Natural killer cell (primary cell): ENCODE measurements at regions not wholly inside any gene's neighbourhood (a gene's known extent, or its start where the extent isn't known, plus 50 kb on each side); places are given as distances from the start of the nearest gene placed in this dataset.

Experiments
- ATAC-seq, 3 donors: fragments of 150-1000 bp in 2 of 3; fragments of 200-7000 bp in 1 of 3; cut with Tn5 transposase; 1 replicate in 1 of 3; 2 replicates in 2 of 3; pipeline ENCODE4 v1.10.0; 2021; ENCODE audit warnings: mild to moderate bottlenecking in 2 of 3, moderate library complexity in 2 of 3
- DNase-seq, 2 donors: peaks; one replicate each; pipeline versions ENCODE4 v3.0.0 to v3.0.0-alpha.2; 2013 to 2021; ENCODE audit warnings: mixed read lengths in 1 of 2
- H3K27ac ChIP-seq: one replicate; pipeline ENCODE4 v1.5.1; 2013; ENCODE audit warnings: mild to moderate bottlenecking, low read length
- H3K27me3 ChIP-seq: one replicate; pipeline ENCODE4 v1.6.1; 2013; ENCODE audit warnings: low read length; ENCODE audit not compliant: control insufficient read depth, insufficient read depth
- H3K36me3 ChIP-seq: one replicate; pipeline ENCODE4 v1.6.1; 2013; ENCODE audit warnings: low read length; ENCODE audit not compliant: control insufficient read depth, insufficient read depth
- H3K4me1 ChIP-seq: one replicate; pipeline ENCODE4 v1.6.1; 2013; ENCODE audit warnings: low read length; ENCODE audit not compliant: control insufficient read depth, insufficient read depth
- H3K4me3 ChIP-seq: one replicate; pipeline ENCODE4 v1.5.1; 2013; ENCODE audit warnings: low read length
- H3K9me3 ChIP-seq: one replicate; pipeline ENCODE4 v1.6.1; 2013; ENCODE audit warnings: low read length; ENCODE audit not compliant: control insufficient read depth, insufficient read depth
- H3K27ac Mint-ChIP-seq, 2 donors: one replicate each; pipeline ENCODE4 v1.8.0; 2022; ENCODE audit warnings: mild to moderate bottlenecking in 2 of 2, mixed read lengths in 2 of 2, moderate library complexity in 1 of 2
- H3K27me3 Mint-ChIP-seq, 2 donors: one replicate each; pipeline ENCODE4 v1.8.0; 2022; ENCODE audit warnings: low read depth in 2 of 2, mixed read lengths in 2 of 2
- H3K36me3 Mint-ChIP-seq: one replicate; pipeline ENCODE4 v1.8.0; 2022; ENCODE audit warnings: mixed read lengths
- H3K4me1 Mint-ChIP-seq, 2 donors: one replicate each; pipeline ENCODE4 v1.8.0; 2022; ENCODE audit warnings: mixed read lengths in 2 of 2
- H3K4me3 Mint-ChIP-seq: one replicate; pipeline ENCODE4 v1.8.0; 2022; ENCODE audit warnings: mild to moderate bottlenecking, moderate library complexity, mixed read lengths
- H3K9me3 Mint-ChIP-seq, 2 donors: one replicate each; pipeline ENCODE4 v1.8.0; 2022; ENCODE audit warnings: mixed read lengths in 2 of 2
- CTCF ChIP-seq: fragments of 200-600 bp; IDR thresholded peaks from one replicate; pipeline ENCODE4 v1.8.0; 2022; ENCODE audit warnings: antibody characterized with exemption
- WGBS: methylation state at CpG from one replicate; pipeline ENCODE4 v1.1.7; 2013; ENCODE audit warnings: missing lambda C conversion rate; ENCODE audit not compliant: insufficient coverage; 5-methylcytosine and 5-hydroxymethylcytosine counted together
- intact Hi-C: fragments of 100-400 bp; cut with micrococcal nuclease; formaldehyde crosslinking; loops from one replicate; pipeline ENCODE4 v1.14.2; 2022

- TF ChIP-seq CTCF: no peak
- no peaks in the 10 kb centered on the region for H3K9me3 ChIP-seq
- Mint-ChIP-seq H3K27me3 (no peaks in the 10 kb centered on the region), H3K4me3 (no peak overlapping the region), H3K9me3 (peaks cover 5 to 9% of the 10 kb centered on the region in 2 donors), H3K4me1 (no peaks in the 10 kb centered on the region), H3K36me3 (no peaks in the 10 kb centered on the region), H3K27ac (no peak overlapping the region)
- intact Hi-C loops: no loop called here
- no peaks in the 10 kb centered on the region for H3K4me1 ChIP-seq
- WGBS: 88% methylated on average over 2 of the region's 2 CpGs
- no peak for ATAC-seq
- H3K36me3 ChIP-seq: no peaks in the 10 kb centered on the region
- no peak for DNase-seq
- H3K27me3 ChIP-seq: no peaks in the 10 kb centered on the region
- no peak overlapping the region for H3K27ac ChIP-seq
- no peak overlapping the region for H3K4me3 ChIP-seq
Observed at GRCh38 chr21:30104241-30104640, 62.4 kb downstream of the CLDN17 start.

GRCh38 chr21:30102871-30103270 is 63.7 kb downstream of the CLDN17 start:
- ATAC-seq (no peak), DNase-seq (no peak)
- Mint-ChIP-seq H3K9me3 (peaks cover 5 to 11% of the 10 kb centered on the region in 2 donors), H3K4me3 (no peak overlapping the region), H3K36me3 (no peaks in the 10 kb centered on the region), H3K27me3 (no peaks in the 10 kb centered on the region), H3K27ac (no peak overlapping the region), H3K4me1 (no peaks in the 10 kb centered on the region)
- Histone ChIP-seq H3K9me3 (no peaks in the 10 kb centered on the region), H3K4me1 (no peaks in the 10 kb centered on the region), H3K36me3 (no peaks in the 10 kb centered on the region), H3K4me3 (no peak overlapping the region), H3K27me3 (no peaks in the 10 kb centered on the region), H3K27ac (no peak overlapping the region)
- WGBS: 68% methylated on average over 5 of the region's 5 CpGs
- TF ChIP-seq CTCF: no peak
- intact Hi-C loops: no loop called here

- ATAC-seq (no peak), DNase-seq (no peak)
- intact Hi-C loops: no loop called here
- Histone ChIP-seq H3K27ac (no peak overlapping the region), H3K27me3 (no peaks in the 10 kb centered on the region), H3K4me3 (no peak overlapping the region), H3K4me1 (no peaks in the 10 kb centered on the region), H3K36me3 (no peaks in the 10 kb centered on the region), H3K9me3 (no peaks in the 10 kb centered on the region)
- TF ChIP-seq CTCF: no peak
- H3K27ac Mint-ChIP-seq: no peak overlapping the region
- H3K27me3 Mint-ChIP-seq: no peaks in the 10 kb centered on the region
- H3K9me3 Mint-ChIP-seq: peaks cover 5 to 9% of the 10 kb centered on the region in 2 donors
- H3K4me3 Mint-ChIP-seq: no peak overlapping the region
- WGBS: 77% methylated on average over 4 of the region's 4 CpGs
- H3K36me3 Mint-ChIP-seq: no peaks in the 10 kb centered on the region
- no peaks in the 10 kb centered on the region for H3K4me1 Mint-ChIP-seq
Observed at GRCh38 chr21:30101967-30102366, 64.6 kb downstream of the CLDN17 start.

GRCh38 chr21:30097791-30098190 is 68.8 kb downstream of the CLDN17 start:
- no peak overlapping the region for H3K27ac ChIP-seq
- no peaks in the 10 kb centered on the region for H3K36me3 ChIP-seq
- no peak for DNase-seq
- H3K9me3 ChIP-seq: no peaks in the 10 kb centered on the region
- H3K9me3 Mint-ChIP-seq: peaks cover 8 to 18% of the 10 kb centered on the region in 2 donors
- intact Hi-C loops: no loop called here
- no peaks in the 10 kb centered on the region for H3K27me3 ChIP-seq
- no peak overlapping the region for H3K4me3 ChIP-seq
- no peaks in the 10 kb centered on the region for H3K27me3 Mint-ChIP-seq
- H3K4me3 Mint-ChIP-seq: no peak overlapping the region
- no peaks in the 10 kb centered on the region for H3K4me1 ChIP-seq
- no peak for TF ChIP-seq CTCF
- H3K36me3 Mint-ChIP-seq: no peaks in the 10 kb centered on the region
- no peak overlapping the region for H3K27ac Mint-ChIP-seq
- 87% methylated on average over 5 of the region's 5 CpGs for whole genome bisulfite sequencing
- ATAC-seq: no peak
- H3K4me1 Mint-ChIP-seq: no peaks in the 10 kb centered on the region
